Astrocyte (in vitro differentiated cells and primary cell): ENCODE measurements at regions not wholly inside any gene's neighbourhood (a gene's known extent, or its start where the extent isn't known, plus 50 kb on each side); places are given as distances from the start of the nearest gene placed in this dataset.

Experiments used
- DNase-seq: peaks from one replicate; pipeline ENCODE4 v3.0.0-alpha.2; 2010; ENCODE audit warnings: low read depth
- FAIRE-seq: peaks from 2 replicates; lab custom pipeline; 2011; peaks lifted over from hg19 to GRCh38; lab: Jason Lieb, UNC
- H2AFZ ChIP-seq: 2 replicates; pipeline ENCODE4 v1.6.0; 2012; ENCODE audit warnings: low read depth, low read length, inconsistent platforms
- H3K27ac ChIP-seq: 2 replicates; pipeline ENCODE4 v1.5.1; 2011; ENCODE audit warnings: low read depth, low read length, inconsistent platforms
- H3K27me3 ChIP-seq: 2 replicates; pipeline ENCODE4 v1.6.0; 2011; ENCODE audit warnings: low read length, inconsistent platforms; ENCODE audit not compliant: insufficient read depth
- H3K36me3 ChIP-seq: 2 replicates; pipeline ENCODE4 v1.5.1; 2011; ENCODE audit warnings: low read length, inconsistent platforms; ENCODE audit not compliant: insufficient read depth
- H3K4me1 ChIP-seq: 2 replicates; pipeline ENCODE4 v1.5.1; 2011; ENCODE audit warnings: low read length, inconsistent platforms; ENCODE audit not compliant: insufficient read depth
- H3K4me2 ChIP-seq: 2 replicates; pipeline ENCODE4 v1.6.0; 2012; ENCODE audit warnings: low read length, inconsistent platforms
- H3K4me3 ChIP-seq: 2 replicates; pipeline ENCODE4 v1.5.1; 2011; ENCODE audit warnings: low read depth, mild to moderate bottlenecking, low read length, inconsistent platforms; ENCODE audit not compliant: insufficient read depth
- H3K79me2 ChIP-seq: 2 replicates; pipeline ENCODE4 v1.6.0; 2012; ENCODE audit warnings: mild to moderate bottlenecking, low read length, inconsistent platforms; ENCODE audit not compliant: insufficient read depth
- H3K9ac ChIP-seq: 2 replicates; pipeline ENCODE4 v1.6.0; 2012; ENCODE audit warnings: mild to moderate bottlenecking, low read length, inconsistent platforms
- H3K9me3 ChIP-seq: 2 replicates; pipeline ENCODE4 v1.5.1; 2012; ENCODE audit warnings: low read depth, mild to moderate bottlenecking, low read length, inconsistent platforms; ENCODE audit not compliant: insufficient read depth
- H4K20me1 ChIP-seq: 2 replicates; pipeline ENCODE4 v1.6.0; 2012; ENCODE audit warnings: low read length, inconsistent platforms; ENCODE audit not compliant: insufficient read depth
- H3K27ac Mint-ChIP-seq: one replicate; pipeline ENCODE4 v1.8.0; 2021; ENCODE audit warnings: mild to moderate bottlenecking, mixed read lengths; ENCODE audit not compliant: unreplicated experiment
- H3K27me3 Mint-ChIP-seq: one replicate; pipeline ENCODE4 v1.8.0; 2021; ENCODE audit warnings: low read depth, mixed read lengths; ENCODE audit not compliant: unreplicated experiment
- H3K36me3 Mint-ChIP-seq: one replicate; pipeline ENCODE4 v1.8.0; 2021; ENCODE audit warnings: low read depth, mixed read lengths; ENCODE audit not compliant: unreplicated experiment
- H3K4me1 Mint-ChIP-seq: one replicate; pipeline ENCODE4 v1.8.0; 2021; ENCODE audit warnings: low read depth, mixed read lengths; ENCODE audit not compliant: unreplicated experiment
- H3K4me3 Mint-ChIP-seq: one replicate; pipeline ENCODE4 v1.8.0; 2021; ENCODE audit warnings: mild to moderate bottlenecking, moderate library complexity, mixed read lengths; ENCODE audit not compliant: unreplicated experiment
- H3K9me3 Mint-ChIP-seq: one replicate; pipeline ENCODE4 v1.8.0; 2021; ENCODE audit warnings: mild to moderate bottlenecking, mixed read lengths; ENCODE audit not compliant: unreplicated experiment
- EZH2 ChIP-seq: IDR thresholded peaks from 2 replicates; pipeline ENCODE4 v1.6.1; 2012; ENCODE audit warnings: mild to moderate bottlenecking, low read length, inconsistent platforms; ENCODE audit not compliant: insufficient read depth
- TF ChIP-seq, protein P1 (sequence below): IDR thresholded peaks from 2 replicates; pipeline ENCODE4 v1.5.1; 2011; ENCODE audit warnings: low read depth, mild to moderate bottlenecking, inconsistent platforms, low read length, moderate library complexity; ENCODE audit not compliant: insufficient read depth

- no peak for FAIRE-seq
- H3K27ac Mint-ChIP-seq = no peak overlapping the region
These were observed 65.4 kb upstream of the DMRT1 start for GRCh38 chr9:776086-776485.

DNA sequence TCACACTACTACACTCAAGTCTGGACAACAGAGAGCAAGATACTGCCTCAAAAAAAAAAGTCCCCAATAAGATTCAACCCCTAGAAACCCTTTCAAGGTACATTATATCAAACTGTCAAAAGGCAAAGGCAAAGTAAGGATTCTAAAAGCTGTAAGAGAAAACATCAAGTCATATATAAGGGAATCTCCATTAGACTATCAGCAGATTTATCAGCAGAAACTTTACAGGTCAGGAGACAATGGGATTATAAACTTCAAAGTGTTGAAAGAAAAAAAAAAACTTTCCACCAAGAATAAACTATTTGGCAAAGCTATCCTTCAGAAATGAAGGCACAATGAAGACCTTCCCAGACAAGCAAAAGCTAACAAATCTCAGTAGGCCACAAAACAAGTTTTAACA lies 63.5 kb upstream of the DMRT1 start:
- no peaks in the 10 kb centered on the region for H3K4me1 ChIP-seq
- H3K27me3 Mint-ChIP-seq = no peaks in the 10 kb centered on the region
- DNase-seq = no peak
- H3K9ac ChIP-seq = no peak overlapping the region
- TF ChIP-seq, protein P1, sequence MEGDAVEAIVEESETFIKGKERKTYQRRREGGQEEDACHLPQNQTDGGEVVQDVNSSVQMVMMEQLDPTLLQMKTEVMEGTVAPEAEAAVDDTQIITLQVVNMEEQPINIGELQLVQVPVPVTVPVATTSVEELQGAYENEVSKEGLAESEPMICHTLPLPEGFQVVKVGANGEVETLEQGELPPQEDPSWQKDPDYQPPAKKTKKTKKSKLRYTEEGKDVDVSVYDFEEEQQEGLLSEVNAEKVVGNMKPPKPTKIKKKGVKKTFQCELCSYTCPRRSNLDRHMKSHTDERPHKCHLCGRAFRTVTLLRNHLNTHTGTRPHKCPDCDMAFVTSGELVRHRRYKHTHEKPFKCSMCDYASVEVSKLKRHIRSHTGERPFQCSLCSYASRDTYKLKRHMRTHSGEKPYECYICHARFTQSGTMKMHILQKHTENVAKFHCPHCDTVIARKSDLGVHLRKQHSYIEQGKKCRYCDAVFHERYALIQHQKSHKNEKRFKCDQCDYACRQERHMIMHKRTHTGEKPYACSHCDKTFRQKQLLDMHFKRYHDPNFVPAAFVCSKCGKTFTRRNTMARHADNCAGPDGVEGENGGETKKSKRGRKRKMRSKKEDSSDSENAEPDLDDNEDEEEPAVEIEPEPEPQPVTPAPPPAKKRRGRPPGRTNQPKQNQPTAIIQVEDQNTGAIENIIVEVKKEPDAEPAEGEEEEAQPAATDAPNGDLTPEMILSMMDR = no peak
- no peak for TF ChIP-seq EZH2
- no peaks in the 10 kb centered on the region for H3K79me2 ChIP-seq
- H2AFZ ChIP-seq = no peak overlapping the region
- H3K4me3 ChIP-seq = no peak overlapping the region
- no peak overlapping the region for H3K4me3 Mint-ChIP-seq
- FAIRE-seq = no peak
- no peak overlapping the region for H3K4me2 ChIP-seq
- H3K9me3 Mint-ChIP-seq = peaks cover 9% of the 10 kb centered on the region
- H3K4me1 Mint-ChIP-seq = no peaks in the 10 kb centered on the region
- H4K20me1 ChIP-seq = no peaks in the 10 kb centered on the region
- H3K36me3 Mint-ChIP-seq = no peaks in the 10 kb centered on the region
- H3K9me3 ChIP-seq = no peaks in the 10 kb centered on the region
- no peaks in the 10 kb centered on the region for H3K27me3 ChIP-seq
- no peaks in the 10 kb centered on the region for H3K36me3 ChIP-seq
- no peak overlapping the region for H3K27ac ChIP-seq
- no peak overlapping the region for H3K27ac Mint-ChIP-seq

More at GRCh38 chr9:776086-776485, 65.4 kb upstream of the DMRT1 start:
- H3K9ac ChIP-seq = no peak overlapping the region
- H3K36me3 ChIP-seq = no peaks in the 10 kb centered on the region
- no peaks in the 10 kb centered on the region for H3K27me3 ChIP-seq
- H2AFZ ChIP-seq = no peak overlapping the region
- no peak for TF ChIP-seq EZH2
- TF ChIP-seq, protein P1 = no peak
- H3K27ac ChIP-seq = no peak overlapping the region
- Mint-ChIP-seq H3K27me3 (peaks cover 2% of the 10 kb centered on the region), H3K9me3 (peaks cover 9% of the 10 kb centered on the region), H3K4me1 (no peaks in the 10 kb centered on the region), H3K36me3 (no peaks in the 10 kb centered on the region), H3K4me3 (no peak overlapping the region)
- H3K4me3 ChIP-seq = no peak overlapping the region
- H3K4me1 ChIP-seq = no peaks in the 10 kb centered on the region
- H4K20me1 ChIP-seq = no peaks in the 10 kb centered on the region
- DNase-seq = no peak
- H3K9me3 ChIP-seq = no peaks in the 10 kb centered on the region
- no peaks in the 10 kb centered on the region for H3K79me2 ChIP-seq
- no peak overlapping the region for H3K4me2 ChIP-seq

GRCh38 chr9:784202-784601 lies 57.3 kb upstream of the DMRT1 start:
- no peak for TF ChIP-seq EZH2
- TF ChIP-seq, protein P1 = no peak
- FAIRE-seq (no peak), DNase-seq (no peak)
- no peaks in the 10 kb centered on the region for H3K79me2 ChIP-seq
- Mint-ChIP-seq H3K27me3 (no peaks in the 10 kb centered on the region), H3K36me3 (no peaks in the 10 kb centered on the region), H3K9me3 (peaks cover 1% of the 10 kb centered on the region), H3K4me1 (no peaks in the 10 kb centered on the region), H3K27ac (no peak overlapping the region), H3K4me3 (no peak overlapping the region)
- H3K9ac ChIP-seq = no peak overlapping the region
- no peak overlapping the region for H3K4me2 ChIP-seq
- H2AFZ ChIP-seq = peak overlapping the region; percentile 17
- H3K4me3 ChIP-seq = no peak overlapping the region
- no peaks in the 10 kb centered on the region for H3K4me1 ChIP-seq
- H3K27ac ChIP-seq = no peak overlapping the region
- H3K9me3 ChIP-seq = no peaks in the 10 kb centered on the region
- H3K27me3 ChIP-seq = no peaks in the 10 kb centered on the region
- no peaks in the 10 kb centered on the region for H3K36me3 ChIP-seq
- no peaks in the 10 kb centered on the region for H4K20me1 ChIP-seq
